ENCODE measurements at regions not wholly inside any gene's neighbourhood (a gene's known extent, or its start where the extent isn't known, plus 50 kb on each side); places are given as distances from the start of the nearest gene placed in this dataset.

- Histone ChIP-seq H4K91ac (ENCODE audit: low read depth, low read length, poor library complexity) (no peak overlapping the region), H3K4ac (ENCODE audit: low read length) (no peak overlapping the region), H4K8ac (ENCODE audit: low read depth, low read length) (no peak overlapping the region), H3K23ac (ENCODE audit: low read depth, low read length, poor library complexity) (no peak overlapping the region), H3K14ac (ENCODE audit: low read length) (no peak overlapping the region), H3K27me3 (ENCODE audit: control insufficient read depth in 3 of 3, insufficient read depth in 3 of 3, low read depth in 1 of 3, low read length in 3 of 3) (no peaks in the 10 kb centered on the region), H2AK5ac (ENCODE audit: low read depth, low read length) (no peak overlapping the region), H3K4me1 (ENCODE audit: control insufficient read depth in 2 of 2, insufficient read depth in 1 of 2, low read depth in 1 of 2, low read length in 2 of 2) (no peaks in the 10 kb centered on the region), H3K4me3 (ENCODE audit: low read length in 2 of 2) (no peak overlapping the region), H2BK5ac (ENCODE audit: low read length) (no peak overlapping the region), H3K27ac (replicated peaks; ENCODE audit: low read length) (no peak overlapping the region), H3K36me3 (replicated peaks in 1 of 2; ENCODE audit: control insufficient read depth in 2 of 2, insufficient read depth in 2 of 2, low read length in 2 of 2) (no peaks in the 10 kb centered on the region), H3K9ac (ENCODE audit: low read depth, low read length, poor library complexity) (no peak overlapping the region), H3K79me1 (ENCODE audit: low read depth, low read length) (no peaks in the 10 kb centered on the region), H3K9me3 (replicated peaks in 1 of 2; ENCODE audit: control insufficient read depth in 2 of 2, insufficient read depth in 1 of 2, low read depth in 1 of 2, low read length in 2 of 2) (no peaks in the 10 kb centered on the region), H3K4me2 (ENCODE audit: insufficient read depth, low read length, poor library complexity, severe bottlenecking) (no peak overlapping the region), H2BK12ac (ENCODE audit: low read length) (no peak overlapping the region), H2BK15ac (ENCODE audit: low read length) (no peak overlapping the region), H2BK120ac (ENCODE audit: low read depth, low read length) (no peak overlapping the region), H3K18ac (ENCODE audit: low read length) (no peak overlapping the region), H2AFZ (ENCODE audit: low read length) (no peak overlapping the region)
- no peak for DNase-seq (ENCODE audit: low spot score)
- WGBS, 2 donors (ENCODE audit: extremely low coverage in 2 of 2, insufficient read length in 2 of 2, insufficient replicate concordance in 1 of 2), result no CpG with 5 or more reads among the region's 1 CpG
Observed at GRCh38 chr6:76835695-76836094, 627.6 kb downstream of the HTR1B start.

GRCh38 chr6:76835293-76835692 is 628.0 kb downstream of the HTR1B start:
- H4K91ac ChIP-seq (ENCODE audit: low read depth, low read length, poor library complexity), result no peak overlapping the region
- no peak overlapping the region for H2BK12ac ChIP-seq (ENCODE audit: low read length)
- no peak overlapping the region for H3K4me2 ChIP-seq (ENCODE audit: insufficient read depth, low read length, poor library complexity, severe bottlenecking)
- H3K23ac ChIP-seq (ENCODE audit: low read depth, low read length, poor library complexity), result no peak overlapping the region
- H3K9ac ChIP-seq (ENCODE audit: low read depth, low read length, poor library complexity), result no peak overlapping the region
- no peak overlapping the region for H2AK5ac ChIP-seq (ENCODE audit: low read depth, low read length)
- no peak overlapping the region for H3K4ac ChIP-seq (ENCODE audit: low read length)
- H3K27me3 ChIP-seq (ENCODE audit: control insufficient read depth in 3 of 3, insufficient read depth in 3 of 3, low read depth in 1 of 3, low read length in 3 of 3), result no peaks in the 10 kb centered on the region
- H2BK120ac ChIP-seq (ENCODE audit: low read depth, low read length), result no peak overlapping the region
- DNase-seq (ENCODE audit: low spot score), result peak; percentile 20
- no peak overlapping the region for H3K18ac ChIP-seq (ENCODE audit: low read length)
- H3K4me3 ChIP-seq (ENCODE audit: low read length in 2 of 2), result no peak overlapping the region
- no peak overlapping the region for H4K8ac ChIP-seq (ENCODE audit: low read depth, low read length)
- no peak overlapping the region for H2BK5ac ChIP-seq (ENCODE audit: low read length)
- H2AFZ ChIP-seq (ENCODE audit: low read length), result no peak overlapping the region
- H3K36me3 ChIP-seq (replicated peaks in 1 of 2; ENCODE audit: control insufficient read depth in 2 of 2, insufficient read depth in 2 of 2, low read length in 2 of 2), result no peaks in the 10 kb centered on the region
- H2BK15ac ChIP-seq (ENCODE audit: low read length), result no peak overlapping the region
- no peaks in the 10 kb centered on the region for H3K79me1 ChIP-seq (ENCODE audit: low read depth, low read length)
- no peak overlapping the region for H3K14ac ChIP-seq (ENCODE audit: low read length)
- no peak overlapping the region for H3K27ac ChIP-seq (replicated peaks; ENCODE audit: low read length)
- H3K9me3 ChIP-seq (replicated peaks in 1 of 2; ENCODE audit: control insufficient read depth in 2 of 2, insufficient read depth in 1 of 2, low read depth in 1 of 2, low read length in 2 of 2), result no peaks in the 10 kb centered on the region
- H3K4me1 ChIP-seq (ENCODE audit: control insufficient read depth in 2 of 2, insufficient read depth in 1 of 2, low read depth in 1 of 2, low read length in 2 of 2), result no peaks in the 10 kb centered on the region
- WGBS, 2 donors (ENCODE audit: extremely low coverage in 2 of 2, insufficient read length in 2 of 2, insufficient replicate concordance in 1 of 2), result no CpG with 5 or more reads among the region's 1 CpG

- no peak overlapping the region for H3K18ac ChIP-seq (ENCODE audit: low read length)
- no peak for DNase-seq (ENCODE audit: low spot score)
- no peaks in the 10 kb centered on the region for H3K9me3 ChIP-seq (replicated peaks in 1 of 2; ENCODE audit: control insufficient read depth in 2 of 2, insufficient read depth in 1 of 2, low read depth in 1 of 2, low read length in 2 of 2)
- no peak overlapping the region for H4K91ac ChIP-seq (ENCODE audit: low read depth, low read length, poor library complexity)
- H2BK5ac ChIP-seq (ENCODE audit: low read length), result no peak overlapping the region
- no peaks in the 10 kb centered on the region for H3K27me3 ChIP-seq (ENCODE audit: control insufficient read depth in 3 of 3, insufficient read depth in 3 of 3, low read depth in 1 of 3, low read length in 3 of 3)
- no peak overlapping the region for H3K23ac ChIP-seq (ENCODE audit: low read depth, low read length, poor library complexity)
- H3K14ac ChIP-seq (ENCODE audit: low read length), result no peak overlapping the region
- H3K4ac ChIP-seq (ENCODE audit: low read length), result no peak overlapping the region
- no peak overlapping the region for H2BK15ac ChIP-seq (ENCODE audit: low read length)
- H3K27ac ChIP-seq (replicated peaks; ENCODE audit: low read length), result no peak overlapping the region
- no peaks in the 10 kb centered on the region for H3K79me1 ChIP-seq (ENCODE audit: low read depth, low read length)
- H3K4me2 ChIP-seq (ENCODE audit: insufficient read depth, low read length, poor library complexity, severe bottlenecking), result no peak overlapping the region
- no peaks in the 10 kb centered on the region for H3K36me3 ChIP-seq (replicated peaks in 1 of 2; ENCODE audit: control insufficient read depth in 2 of 2, insufficient read depth in 2 of 2, low read length in 2 of 2)
- H2BK12ac ChIP-seq (ENCODE audit: low read length), result no peak overlapping the region
- no peak overlapping the region for H3K9ac ChIP-seq (ENCODE audit: low read depth, low read length, poor library complexity)
- H2BK120ac ChIP-seq (ENCODE audit: low read depth, low read length), result no peak overlapping the region
- no peak overlapping the region for H3K4me3 ChIP-seq (ENCODE audit: low read length in 2 of 2)
- H2AFZ ChIP-seq (ENCODE audit: low read length), result no peak overlapping the region
- no peak overlapping the region for H2AK5ac ChIP-seq (ENCODE audit: low read depth, low read length)
- no peak overlapping the region for H4K8ac ChIP-seq (ENCODE audit: low read depth, low read length)
- H3K4me1 ChIP-seq (ENCODE audit: control insufficient read depth in 2 of 2, insufficient read depth in 1 of 2, low read depth in 1 of 2, low read length in 2 of 2), result no peaks in the 10 kb centered on the region
Observed at GRCh38 chr6:76834399-76834798, 628.9 kb downstream of the HTR1B start.

GRCh38 chr6:76831299-76831698 is 632.0 kb downstream of the HTR1B start:
- Histone ChIP-seq H2BK120ac (ENCODE audit: low read depth, low read length) (no peak overlapping the region), H3K79me1 (ENCODE audit: low read depth, low read length) (no peaks in the 10 kb centered on the region), H4K91ac (ENCODE audit: low read depth, low read length, poor library complexity) (no peak overlapping the region), H4K8ac (ENCODE audit: low read depth, low read length) (no peak overlapping the region), H3K27ac (replicated peaks; ENCODE audit: low read length) (no peak overlapping the region), H3K23ac (ENCODE audit: low read depth, low read length, poor library complexity) (no peak overlapping the region), H3K9ac (ENCODE audit: low read depth, low read length, poor library complexity) (no peak overlapping the region), H2BK12ac (ENCODE audit: low read length) (no peak overlapping the region), H2BK5ac (ENCODE audit: low read length) (no peak overlapping the region), H3K9me3 (replicated peaks in 1 of 2; ENCODE audit: control insufficient read depth in 2 of 2, insufficient read depth in 1 of 2, low read depth in 1 of 2, low read length in 2 of 2) (no peaks in the 10 kb centered on the region), H2AFZ (ENCODE audit: low read length) (no peak overlapping the region), H3K18ac (ENCODE audit: low read length) (no peak overlapping the region), H3K4me1 (ENCODE audit: control insufficient read depth in 2 of 2, insufficient read depth in 1 of 2, low read depth in 1 of 2, low read length in 2 of 2) (no peaks in the 10 kb centered on the region), H3K4me3 (ENCODE audit: low read length in 2 of 2) (no peak overlapping the region), H2BK15ac (ENCODE audit: low read length) (no peak overlapping the region), H3K36me3 (replicated peaks in 1 of 2; ENCODE audit: control insufficient read depth in 2 of 2, insufficient read depth in 2 of 2, low read length in 2 of 2) (no peaks in the 10 kb centered on the region), H3K27me3 (ENCODE audit: control insufficient read depth in 3 of 3, insufficient read depth in 3 of 3, low read depth in 1 of 3, low read length in 3 of 3) (no peaks in the 10 kb centered on the region), H3K14ac (ENCODE audit: low read length) (no peak overlapping the region), H3K4me2 (ENCODE audit: insufficient read depth, low read length, poor library complexity, severe bottlenecking) (no peak overlapping the region), H2AK5ac (ENCODE audit: low read depth, low read length) (no peak overlapping the region), H3K4ac (ENCODE audit: low read length) (no peak overlapping the region)
- WGBS, 2 donors (ENCODE audit: extremely low coverage in 2 of 2, insufficient read length in 2 of 2, insufficient replicate concordance in 1 of 2), result no CpG with 5 or more reads among the region's 3 CpGs
- DNase-seq (ENCODE audit: low spot score), result no peak

All from neuronal stem cell (in vitro differentiated cells).